ENCODE measurements at regions not wholly inside any gene's neighbourhood (a gene's known extent, or its start where the extent isn't known, plus 50 kb on each side); places are given as distances from the start of the nearest gene placed in this dataset.

GRCh38 chr17:54493691-54494090 lies 407.0 kb upstream of the TOM1L1 start:
- no peak overlapping the region for H3K4me3 Mint-ChIP-seq
- H3K36me3 Mint-ChIP-seq (ENCODE audit: low read depth), result no peaks in the 10 kb centered on the region
- H3K9me3 Mint-ChIP-seq (ENCODE audit: insufficient read depth), result no peaks in the 10 kb centered on the region
- CTCF ChIA-PET, result no interaction called here
- H3K27ac Mint-ChIP-seq, result no peak overlapping the region
- H3K27me3 Mint-ChIP-seq (ENCODE audit: low read depth), result no peaks in the 10 kb centered on the region
- ATAC-seq, result no peak
- POLR2A ChIA-PET, result no interaction called here
- no peak for DNase-seq
- H3K4me1 Mint-ChIP-seq (ENCODE audit: low read depth), result no peaks in the 10 kb centered on the region

- Mint-ChIP-seq H3K27ac (no peak overlapping the region), H3K4me1 (ENCODE audit: low read depth) (no peaks in the 10 kb centered on the region), H3K9me3 (ENCODE audit: insufficient read depth) (no peaks in the 10 kb centered on the region), H3K27me3 (ENCODE audit: low read depth) (no peaks in the 10 kb centered on the region), H3K4me3 (no peak overlapping the region), H3K36me3 (ENCODE audit: low read depth) (no peaks in the 10 kb centered on the region)
- ChIA-PET CTCF (no interaction called here), POLR2A (no interaction called here)
- DNase-seq, result no peak
- no peak for ATAC-seq
These were observed 405.6 kb upstream of the TOM1L1 start for GRCh38 chr17:54494721-54495715.

- no peak overlapping the region for H3K27ac Mint-ChIP-seq
- ChIA-PET CTCF (no interaction called here), POLR2A (no interaction called here)
- DNase-seq (no peak), ATAC-seq (no peak)
- no peaks in the 10 kb centered on the region for H3K4me1 Mint-ChIP-seq (ENCODE audit: low read depth)
- H3K27me3 Mint-ChIP-seq (ENCODE audit: low read depth), result no peaks in the 10 kb centered on the region
- no peaks in the 10 kb centered on the region for H3K36me3 Mint-ChIP-seq (ENCODE audit: low read depth)
- no peaks in the 10 kb centered on the region for H3K9me3 Mint-ChIP-seq (ENCODE audit: insufficient read depth)
- H3K4me3 Mint-ChIP-seq, result no peak overlapping the region
These were observed 395.2 kb upstream of the TOM1L1 start for GRCh38 chr17:54505404-54505803.

GRCh38 chr17:54518706-54519105 lies 381.9 kb upstream of the TOM1L1 start:
- ChIA-PET CTCF (no interaction called here), POLR2A (no interaction called here)
- Mint-ChIP-seq H3K9me3 (ENCODE audit: insufficient read depth) (peaks cover 7% of the 10 kb centered on the region), H3K36me3 (ENCODE audit: low read depth) (no peaks in the 10 kb centered on the region), H3K27me3 (ENCODE audit: low read depth) (no peaks in the 10 kb centered on the region), H3K27ac (no peak overlapping the region), H3K4me3 (no peak overlapping the region), H3K4me1 (ENCODE audit: low read depth) (no peaks in the 10 kb centered on the region)
- DNase-seq (no peak), ATAC-seq (no peak)

- Mint-ChIP-seq H3K36me3 (ENCODE audit: low read depth) (no peaks in the 10 kb centered on the region), H3K27ac (no peak overlapping the region), H3K4me1 (ENCODE audit: low read depth) (no peaks in the 10 kb centered on the region), H3K4me3 (no peak overlapping the region), H3K27me3 (ENCODE audit: low read depth) (no peaks in the 10 kb centered on the region), H3K9me3 (ENCODE audit: insufficient read depth) (peaks cover 9% of the 10 kb centered on the region)
- ATAC-seq (no peak), DNase-seq (no peak)
- CTCF ChIA-PET, result no interaction called here
- POLR2A ChIA-PET, result no interaction called here
These were observed 379.5 kb upstream of the TOM1L1 start for GRCh38 chr17:54521137-54521536.

- Mint-ChIP-seq H3K27me3 (ENCODE audit: low read depth) (no peaks in the 10 kb centered on the region), H3K4me3 (no peak overlapping the region), H3K9me3 (ENCODE audit: insufficient read depth) (peaks cover 5% of the 10 kb centered on the region), H3K4me1 (ENCODE audit: low read depth) (no peaks in the 10 kb centered on the region), H3K36me3 (ENCODE audit: low read depth) (no peaks in the 10 kb centered on the region), H3K27ac (no peak overlapping the region)
- CTCF ChIA-PET, result no interaction called here
- POLR2A ChIA-PET, result no interaction called here
- DNase-seq, result no peak
- no peak for ATAC-seq
These were observed 376.2 kb upstream of the TOM1L1 start for GRCh38 chr17:54524501-54524900.

GRCh38 chr17:54527941-54528340 lies 372.7 kb upstream of the TOM1L1 start:
- no peak for DNase-seq
- CTCF ChIA-PET, result no interaction called here
- ATAC-seq, result no peak

GRCh38 chr17:54530398-54530797 lies 370.3 kb upstream of the TOM1L1 start:
- no peaks in the 10 kb centered on the region for H3K4me1 Mint-ChIP-seq (ENCODE audit: low read depth)
- ChIA-PET POLR2A (no interaction called here), CTCF (no interaction called here)
- H3K9me3 Mint-ChIP-seq (ENCODE audit: insufficient read depth), result peaks cover 5% of the 10 kb centered on the region
- ATAC-seq (no peak), DNase-seq (no peak)
- no peak overlapping the region for H3K4me3 Mint-ChIP-seq
- no peaks in the 10 kb centered on the region for H3K36me3 Mint-ChIP-seq (ENCODE audit: low read depth)
- H3K27me3 Mint-ChIP-seq (ENCODE audit: low read depth), result no peaks in the 10 kb centered on the region
- H3K27ac Mint-ChIP-seq, result no peak overlapping the region

More at GRCh38 chr17:54527941-54528340, 372.7 kb upstream of the TOM1L1 start:
- Mint-ChIP-seq H3K4me3 (no peak overlapping the region), H3K4me1 (ENCODE audit: low read depth) (no peaks in the 10 kb centered on the region), H3K9me3 (ENCODE audit: insufficient read depth) (peaks cover 10% of the 10 kb centered on the region), H3K27me3 (ENCODE audit: low read depth) (no peaks in the 10 kb centered on the region), H3K27ac (no peak overlapping the region), H3K36me3 (ENCODE audit: low read depth) (no peaks in the 10 kb centered on the region)
- POLR2A ChIA-PET, result no interaction called here

GRCh38 chr17:54536306-54536705 lies 364.3 kb upstream of the TOM1L1 start:
- H3K36me3 Mint-ChIP-seq (ENCODE audit: low read depth), result no peaks in the 10 kb centered on the region
- no peak overlapping the region for H3K27ac Mint-ChIP-seq
- ChIA-PET POLR2A (no interaction called here), CTCF (no interaction called here)
- DNase-seq, result no peak
- H3K9me3 Mint-ChIP-seq (ENCODE audit: insufficient read depth), result peaks cover 4% of the 10 kb centered on the region
- H3K27me3 Mint-ChIP-seq (ENCODE audit: low read depth), result no peaks in the 10 kb centered on the region
- H3K4me1 Mint-ChIP-seq (ENCODE audit: low read depth), result no peaks in the 10 kb centered on the region
- no peak for ATAC-seq
- no peak overlapping the region for H3K4me3 Mint-ChIP-seq

- H3K9me3 Mint-ChIP-seq (ENCODE audit: insufficient read depth), result peaks cover 7% of the 10 kb centered on the region
- DNase-seq (no peak), ATAC-seq (no peak)
- H3K27me3 Mint-ChIP-seq (ENCODE audit: low read depth), result no peaks in the 10 kb centered on the region
- H3K36me3 Mint-ChIP-seq (ENCODE audit: low read depth), result no peaks in the 10 kb centered on the region
- no peak overlapping the region for H3K27ac Mint-ChIP-seq
- no peaks in the 10 kb centered on the region for H3K4me1 Mint-ChIP-seq (ENCODE audit: low read depth)
- ChIA-PET CTCF (no interaction called here), POLR2A (no interaction called here)
- H3K4me3 Mint-ChIP-seq, result no peak overlapping the region
These were observed 363.0 kb upstream of the TOM1L1 start for GRCh38 chr17:54537656-54538055.

- POLR2A ChIA-PET, result no interaction called here
- no peak overlapping the region for H3K27ac Mint-ChIP-seq
- CTCF ChIA-PET, result no interaction called here
- DNase-seq (no peak), ATAC-seq (no peak)
- no peaks in the 10 kb centered on the region for H3K36me3 Mint-ChIP-seq (ENCODE audit: low read depth)
- no peaks in the 10 kb centered on the region for H3K4me1 Mint-ChIP-seq (ENCODE audit: low read depth)
- no peak overlapping the region for H3K4me3 Mint-ChIP-seq
- peaks cover 11% of the 10 kb centered on the region for H3K9me3 Mint-ChIP-seq (ENCODE audit: insufficient read depth)
- no peaks in the 10 kb centered on the region for H3K27me3 Mint-ChIP-seq (ENCODE audit: low read depth)
These were observed 356.4 kb upstream of the TOM1L1 start for GRCh38 chr17:54544249-54544648.

- H3K4me1 Mint-ChIP-seq (ENCODE audit: low read depth), result no peaks in the 10 kb centered on the region
- DNase-seq (no peak), ATAC-seq (no peak)
- POLR2A ChIA-PET, result no interaction called here
- H3K9me3 Mint-ChIP-seq (ENCODE audit: insufficient read depth), result peaks cover 14% of the 10 kb centered on the region
- no peaks in the 10 kb centered on the region for H3K27me3 Mint-ChIP-seq (ENCODE audit: low read depth)
- no peak overlapping the region for H3K4me3 Mint-ChIP-seq
- no peak overlapping the region for H3K27ac Mint-ChIP-seq
- CTCF ChIA-PET, result no interaction called here
- no peaks in the 10 kb centered on the region for H3K36me3 Mint-ChIP-seq (ENCODE audit: low read depth)
These were observed 340.8 kb upstream of the TOM1L1 start for GRCh38 chr17:54559883-54560282.

- ChIA-PET POLR2A (no interaction called here), CTCF (no interaction called here)
- no peak overlapping the region for H3K4me3 Mint-ChIP-seq
- H3K36me3 Mint-ChIP-seq (ENCODE audit: low read depth), result no peaks in the 10 kb centered on the region
- H3K9me3 Mint-ChIP-seq (ENCODE audit: insufficient read depth), result peaks cover 21% of the 10 kb centered on the region
- H3K27ac Mint-ChIP-seq, result no peak overlapping the region
- ATAC-seq (no peak), DNase-seq (no peak)
- no peaks in the 10 kb centered on the region for H3K4me1 Mint-ChIP-seq (ENCODE audit: low read depth)
- H3K27me3 Mint-ChIP-seq (ENCODE audit: low read depth), result no peaks in the 10 kb centered on the region
These were observed 292.0 kb upstream of the TOM1L1 start for GRCh38 chr17:54608634-54609155.
